ENCODE measurements at regions not wholly inside any gene's neighbourhood (a gene's known extent, or its start where the extent isn't known, plus 50 kb on each side); places are given as distances from the start of the nearest gene placed in this dataset.

DNA sequence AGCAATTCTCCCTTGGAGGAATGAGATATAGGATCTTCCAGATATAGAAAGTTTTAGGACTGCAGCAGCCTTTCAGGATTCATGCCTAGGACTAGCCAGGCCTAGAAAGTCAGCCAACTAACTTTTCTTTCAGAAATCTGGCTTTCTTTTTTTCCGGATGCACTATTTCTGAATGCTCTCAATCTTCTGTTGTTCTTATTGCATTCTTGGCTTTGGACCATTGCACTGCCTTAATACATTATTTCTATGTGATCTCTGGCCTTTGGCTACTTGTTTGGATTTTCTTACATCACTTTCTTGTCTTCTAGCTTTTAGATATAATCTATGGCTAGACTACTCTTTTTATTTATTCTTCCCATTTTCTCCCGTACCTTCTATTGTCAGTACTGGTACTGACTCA lies 813.1 kb upstream of the HTR2C start:
- TF ChIP-seq, protein P1, sequence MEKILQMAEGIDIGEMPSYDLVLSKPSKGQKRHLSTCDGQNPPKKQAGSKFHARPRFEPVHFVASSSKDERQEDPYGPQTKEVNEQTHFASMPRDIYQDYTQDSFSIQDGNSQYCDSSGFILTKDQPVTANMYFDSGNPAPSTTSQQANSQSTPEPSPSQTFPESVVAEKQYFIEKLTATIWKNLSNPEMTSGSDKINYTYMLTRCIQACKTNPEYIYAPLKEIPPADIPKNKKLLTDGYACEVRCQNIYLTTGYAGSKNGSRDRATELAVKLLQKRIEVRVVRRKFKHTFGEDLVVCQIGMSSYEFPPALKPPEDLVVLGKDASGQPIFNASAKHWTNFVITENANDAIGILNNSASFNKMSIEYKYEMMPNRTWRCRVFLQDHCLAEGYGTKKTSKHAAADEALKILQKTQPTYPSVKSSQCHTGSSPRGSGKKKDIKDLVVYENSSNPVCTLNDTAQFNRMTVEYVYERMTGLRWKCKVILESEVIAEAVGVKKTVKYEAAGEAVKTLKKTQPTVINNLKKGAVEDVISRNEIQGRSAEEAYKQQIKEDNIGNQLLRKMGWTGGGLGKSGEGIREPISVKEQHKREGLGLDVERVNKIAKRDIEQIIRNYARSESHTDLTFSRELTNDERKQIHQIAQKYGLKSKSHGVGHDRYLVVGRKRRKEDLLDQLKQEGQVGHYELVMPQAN (IDR thresholded peaks at IDR 0.05; ENCODE audit: borderline replicate concordance), result no peak
- TF ChIP-seq SMARCA4 (IDR thresholded peaks at IDR 0.05) (no peak), ZNF318 (IDR thresholded peaks at IDR 0.05; ENCODE audit: borderline replicate concordance in 1 of 2, low read depth in 1 of 2) (no peak), FOS (IDR thresholded peaks at IDR 0.05; ENCODE audit: extremely low read depth, insufficient read length) (no peak), CTCF (IDR thresholded peaks at IDR 0.05 in 2 of 3, conservative IDR thresholded peaks at IDR 0.05 in 1 of 3; ENCODE audit: insufficient read depth in 2 of 3, low read depth in 1 of 3, low read length in 3 of 3) (no peak), POLR2A (conservative IDR thresholded peaks at IDR 0.05) (no peak), ATF1 (CRISPR knock-in tag; IDR thresholded peaks at IDR 0.05) (no peak), ATF1 (tag; IDR thresholded peaks at IDR 0.05) (no peak), FOXP4 (CRISPR knock-in tag; IDR thresholded peaks at IDR 0.05; ENCODE audit: borderline replicate concordance) (no peak), HDAC6 (IDR thresholded peaks at IDR 0.05; ENCODE audit: low read depth, low read length) (no peak), NCOA1 (IDR thresholded peaks at IDR 0.05; ENCODE audit: low read depth) (no peak), ZFP36 (IDR thresholded peaks at IDR 0.05; ENCODE audit: low read depth, low read length, partially characterized antibody) (no peak)

Measured in K562 (cell line).